ENCODE measurements at regions not wholly inside any gene's neighbourhood (a gene's known extent, or its start where the extent isn't known, plus 50 kb on each side); places are given as distances from the start of the nearest gene placed in this dataset.

DNA sequence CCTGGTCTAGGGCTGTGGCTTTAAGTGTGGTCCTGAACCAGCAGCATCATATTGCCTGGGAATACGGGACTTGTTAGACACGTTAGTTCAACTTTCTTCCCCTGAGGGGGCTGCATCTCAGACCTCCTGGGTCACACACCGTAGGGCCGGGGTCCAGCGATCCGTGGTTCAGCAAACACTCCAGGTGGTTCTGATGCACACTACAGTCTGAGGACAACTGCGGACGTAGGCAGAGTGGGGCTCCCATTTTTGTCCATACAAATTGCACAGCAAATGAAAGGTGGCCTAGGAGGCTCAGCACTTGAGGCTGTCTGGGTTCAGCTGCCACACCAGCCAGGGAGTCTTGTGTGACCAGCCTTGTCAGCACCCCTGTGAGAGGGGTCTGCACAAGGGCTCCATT lies 233.1 kb downstream of the QKI start:
- Histone ChIP-seq H2AK5ac (ENCODE audit: insufficient read length, low read length) (no peak overlapping the region), H3K27me3 (ENCODE audit: insufficient read depth, low read length) (no peaks in the 10 kb centered on the region), H3K4me1 (ENCODE audit: insufficient read depth, low read length) (no peaks in the 10 kb centered on the region; the same call in 1 of the 2 replicates), H2BK15ac (ENCODE audit: low read depth, low read length) (no peak overlapping the region), H3K4me2 (ENCODE audit: insufficient read depth, insufficient read length, low read length) (no peak overlapping the region), H3T11ph (ENCODE audit: low read length) (no peak overlapping the region), H2BK12ac (ENCODE audit: insufficient read length, low read depth, low read length) (no peak overlapping the region), H4K20me1 (ENCODE audit: control insufficient read depth, insufficient read depth, insufficient read length) (no peaks in the 10 kb centered on the region), H4K8ac (replicated peaks; ENCODE audit: insufficient read length, low read depth, low read length) (no peak overlapping the region), H3K23me2 (ENCODE audit: insufficient read length, low read depth, low read length, poor library complexity, severe bottlenecking) (no peaks in the 10 kb centered on the region), H2BK20ac (ENCODE audit: low read depth, low read length, poor library complexity, severe bottlenecking) (no peak overlapping the region), H4K5ac (ENCODE audit: insufficient read length, low read depth, low read length) (no peak overlapping the region), H3K79me2 (ENCODE audit: insufficient read depth, low read length) (no peaks in the 10 kb centered on the region), H2AFZ (ENCODE audit: low read length) (no peak overlapping the region), H3K79me1 (ENCODE audit: insufficient read depth, low read depth, low read length, poor library complexity, severe bottlenecking) (no peaks in the 10 kb centered on the region), H3K27ac (ENCODE audit: insufficient read length, low read depth, low read length) (no peak overlapping the region), H3K23ac (ENCODE audit: insufficient read length, low read depth, low read length) (no peak overlapping the region), H3K4ac (ENCODE audit: low read depth, low read length) (no peak overlapping the region), H3K9ac (ENCODE audit: extremely low read depth, insufficient read length, low read length) (no peak overlapping the region), H3K14ac (ENCODE audit: insufficient read depth, low read length) (no peak overlapping the region), H2BK5ac (ENCODE audit: insufficient read length, low read length) (no peak overlapping the region), H3K56ac (ENCODE audit: insufficient read length, low read depth, low read length) (no peak overlapping the region), H3K9me3 (ENCODE audit: control insufficient read depth, low read depth, low read length) (no peaks in the 10 kb centered on the region), H2BK120ac (ENCODE audit: low read depth, low read length, poor library complexity, severe bottlenecking) (no peak overlapping the region), H3K18ac (ENCODE audit: insufficient read length, low read depth, low read length) (no peak overlapping the region), H4K91ac (ENCODE audit: insufficient read length, low read depth, low read length) (no peak overlapping the region)
- DNase-seq, result no peak
- TF ChIP-seq, protein P1, sequence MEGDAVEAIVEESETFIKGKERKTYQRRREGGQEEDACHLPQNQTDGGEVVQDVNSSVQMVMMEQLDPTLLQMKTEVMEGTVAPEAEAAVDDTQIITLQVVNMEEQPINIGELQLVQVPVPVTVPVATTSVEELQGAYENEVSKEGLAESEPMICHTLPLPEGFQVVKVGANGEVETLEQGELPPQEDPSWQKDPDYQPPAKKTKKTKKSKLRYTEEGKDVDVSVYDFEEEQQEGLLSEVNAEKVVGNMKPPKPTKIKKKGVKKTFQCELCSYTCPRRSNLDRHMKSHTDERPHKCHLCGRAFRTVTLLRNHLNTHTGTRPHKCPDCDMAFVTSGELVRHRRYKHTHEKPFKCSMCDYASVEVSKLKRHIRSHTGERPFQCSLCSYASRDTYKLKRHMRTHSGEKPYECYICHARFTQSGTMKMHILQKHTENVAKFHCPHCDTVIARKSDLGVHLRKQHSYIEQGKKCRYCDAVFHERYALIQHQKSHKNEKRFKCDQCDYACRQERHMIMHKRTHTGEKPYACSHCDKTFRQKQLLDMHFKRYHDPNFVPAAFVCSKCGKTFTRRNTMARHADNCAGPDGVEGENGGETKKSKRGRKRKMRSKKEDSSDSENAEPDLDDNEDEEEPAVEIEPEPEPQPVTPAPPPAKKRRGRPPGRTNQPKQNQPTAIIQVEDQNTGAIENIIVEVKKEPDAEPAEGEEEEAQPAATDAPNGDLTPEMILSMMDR (conservative IDR thresholded peaks at IDR 0.05), result no peak
- peaks cover 0 to 2% (median 0%) of the 10 kb centered on the region in 3 experiments; a peak in 3 of 7 replicates for H3K36me3 Mint-ChIP-seq (ENCODE audit: insufficient read depth in 1 of 3, low read depth in 3 of 3)
- no peaks in the 10 kb centered on the region; the same call in 1 of the 2 replicates for H3K27me3 Mint-ChIP-seq (ENCODE audit: low read depth)
- WGBS (ENCODE audit: extremely low coverage, insufficient read length, low lambda C conversion rate), result no CpG with 5 or more reads among the region's 8 CpGs
- H3K4me3 Mint-ChIP-seq, result no peak overlapping the region
- H3K27ac Mint-ChIP-seq, result no peak overlapping the region; a peak in 1 of 7 replicates
- H3K9me3 Mint-ChIP-seq, result peaks cover 0 to 2% of the 10 kb centered on the region in 2 experiments; a peak in 2 of 5 replicates
- peaks cover 8 to 12% of the 10 kb centered on the region in 2 experiments for H3K4me1 Mint-ChIP-seq

Data from H9 (cell line).